ENCODE measurements at regions not wholly inside any gene's neighbourhood (a gene's known extent, or its start where the extent isn't known, plus 50 kb on each side); places are given as distances from the start of the nearest gene placed in this dataset.
"Not testable (repeated sequence)": the region's sequence is repeated elsewhere in the genome, so short reads cannot be mapped to it uniquely, and the experiment has no call there.

GRCh38 chr13:99731747-99732146 is 230.5 kb downstream of the TM9SF2 start:
- DNase-seq, result no peak

GRCh38 chr13:99730403-99730802 is 229.1 kb downstream of the TM9SF2 start:
- no peak for DNase-seq

- DNase-seq, result no peak
These were observed 228.5 kb downstream of the TM9SF2 start for GRCh38 chr13:99729745-99730144.

- DNase-seq, result not testable (repeated sequence)
These were observed 226.4 kb downstream of the TM9SF2 start for GRCh38 chr13:99727651-99728050.

- no peak for DNase-seq
These were observed 225.1 kb downstream of the TM9SF2 start for GRCh38 chr13:99726282-99726894.

GRCh38 chr13:99725644-99726043 is 224.4 kb downstream of the TM9SF2 start:
- no peak for DNase-seq

GRCh38 chr13:99724633-99725517 is 223.6 kb downstream of the TM9SF2 start:
- no peak for DNase-seq

GRCh38 chr13:99723878-99724277 is 222.6 kb downstream of the TM9SF2 start:
- no peak for DNase-seq

- DNase-seq, result no peak
These were observed 221.7 kb downstream of the TM9SF2 start for GRCh38 chr13:99722931-99723330.

GRCh38 chr13:99722338-99722818 is 221.1 kb downstream of the TM9SF2 start:
- DNase-seq, result no peak

- DNase-seq, result no peak
These were observed 220.5 kb downstream of the TM9SF2 start for GRCh38 chr13:99721606-99722337.

- no peak for DNase-seq
These were observed 216.8 kb downstream of the TM9SF2 start for GRCh38 chr13:99717959-99718674.

- DNase-seq, result peak; percentile 30
These were observed 207.9 kb downstream of the TM9SF2 start for GRCh38 chr13:99709134-99709533.

- no peak for DNase-seq
These were observed 203.1 kb downstream of the TM9SF2 start for GRCh38 chr13:99704390-99704789.

GRCh38 chr13:99703908-99704307 is 202.6 kb downstream of the TM9SF2 start:
- no peak for DNase-seq

GRCh38 chr13:99702687-99703319 is 201.5 kb downstream of the TM9SF2 start:
- DNase-seq, result no peak

- DNase-seq, result no peak
These were observed 199.2 kb downstream of the TM9SF2 start for GRCh38 chr13:99700468-99700867.

GRCh38 chr13:99698816-99699099 is 197.5 kb downstream of the TM9SF2 start:
- DNase-seq, result no peak

- DNase-seq, result no peak
These were observed 196.9 kb downstream of the TM9SF2 start for GRCh38 chr13:99698010-99698815.

GRCh38 chr13:99695857-99696256 is 194.6 kb downstream of the TM9SF2 start:
- DNase-seq, result no peak

- no peak for DNase-seq
These were observed 192.8 kb downstream of the TM9SF2 start for GRCh38 chr13:99693852-99694611.
